Heart right ventricle (tissue), 16 donors: ENCODE measurements at regions not wholly inside any gene's neighbourhood (a gene's known extent, or its start where the extent isn't known, plus 50 kb on each side); places are given as distances from the start of the nearest gene placed in this dataset.

Experiments used
- ATAC-seq, 8 donors: fragments of 200-7000 bp; cut with Tn5 transposase; one replicate each; pipeline ENCODE4 v1.9.1; 2020; ENCODE audit warnings: mild to moderate bottlenecking in 8 of 8, moderate library complexity in 8 of 8, moderate number of reproducible peaks in 1 of 8
- DNase-seq, 2 donors: peaks; one replicate each; pipeline ENCODE4 v3.0.0-alpha.2; 2020
- H3K27ac ChIP-seq, 10 donors: fragments of 200-600 bp; sonication (generic) in 2 of 10; one replicate each; pipeline versions ENCODE4 v1.5.0 to v1.8.0; 2020 to 2022; ENCODE audit warnings: mild to moderate bottlenecking in 3 of 10
- H3K27me3 ChIP-seq, 7 donors: fragments of 200-600 bp; one replicate each; pipeline ENCODE4 v1.8.0; 2021 to 2022; ENCODE audit warnings: mild to moderate bottlenecking in 2 of 7
- H3K36me3 ChIP-seq, 9 donors: fragments of 200-600 bp; sonication (generic) in 1 of 9; one replicate each; pipeline versions ENCODE4 v1.5.0 to v1.8.0; 2020 to 2022; ENCODE audit warnings: mild to moderate bottlenecking in 2 of 9
- H3K4me1 ChIP-seq, 9 donors: fragments of 200-600 bp; sonication (generic) in 1 of 9; one replicate each; pipeline versions ENCODE4 v1.5.0 to v1.8.0; 2020 to 2022; ENCODE audit warnings: mild to moderate bottlenecking in 4 of 9
- H3K4me3 ChIP-seq, 10 donors: fragments of 200-600 bp; sonication (generic) in 2 of 10; one replicate each; pipeline versions ENCODE4 v1.5.0 to v1.8.0; 2020 to 2022; ENCODE audit warnings: mild to moderate bottlenecking in 7 of 10, moderate library complexity in 2 of 10
- H3K9me3 ChIP-seq, 11 donors: fragments of 200-600 bp in 10 of 11; sonication (generic) in 2 of 11; one replicate each; pipeline versions ENCODE4 v1.5.0 to v1.8.0; 2013 to 2022; ENCODE audit warnings: mild to moderate bottlenecking in 2 of 11, control low read depth in 1 of 11, moderate library complexity in 1 of 11
- CTCF ChIP-seq, 9 donors: fragments of 200-600 bp; sonication (generic) in 2 of 9; IDR thresholded peaks; one replicate each; pipeline versions ENCODE4 v1.5.0 to v1.8.0; 2021 to 2022; ENCODE audit warnings: antibody characterized with exemption in 9 of 9, mild to moderate bottlenecking in 5 of 9, moderate library complexity in 1 of 9
- WGBS, 2 donors: extraction: QIAGEN DNeasy Blood & Tissue Kit; methylation state at CpG; one replicate each; pipeline ENCODE4 v1.1.7; 2013; ENCODE audit warnings: inconsistent platforms in 1 of 2; 5-methylcytosine and 5-hydroxymethylcytosine counted together
- intact Hi-C, 10 donors: fragments of 100-400 bp; cut with DNase I; formaldehyde crosslinking; loops; one replicate each; pipeline versions ENCODE4 v1.11.1 to v1.14.2; 2022
- donor health status: Arrhythmogenic right ventricular cardiomyopathy.
- donor health status: ischemic (EF 13 %, LVEDD 7.1; RV severe dilation, severe dysfunction).
- donor health status: healthy with polysubstance abuse.
- donor health status: DM: no; HTN: yes; CAD: no.
- donor health status: DM: no; HTN: no; CAD: no.
- donor health status: ischemic (EF 25% LVEDD 6.9; RV normal size, moderate dysfunction).
- donor health status: ischemic (EF 25% LVEDD 5.7; RV mildly dilated, moderate dysfunction).
- donor health status: healthy.
- donor health status: DM: yes; HTN: yes; CAD: no.
- donor health status: Ischemic cardiomyopathy.
- donor health status: ischemic (EF 35%, LVEDD 5.7; RV mildly dilated, moderate dysfunction).
- donor health status: nonischemic (EF 11% LVEDD 7.7; RV severe dilation, severe dysfunction).
- donor health status: DM: yes; HTN: yes; CAD: no.
- donor health status: PGD.
- donor health status: ischemic (EF 29% LVEDD 5.4; RV normal size, mild dysfunction).
- donor health status: nonischemic (EF 23%, LVEDD 6.1; RV moderate dilation, normal function).

- intact Hi-C loops: no loop called here
- WGBS, 2 donors: 54 to 64% methylated on average over 4 of the region's 4 CpGs
- ATAC-seq: no peak
Measured at GRCh38 chr16:80197741-80198201, 343.0 kb upstream of the DYNLRB2 start.

DNA sequence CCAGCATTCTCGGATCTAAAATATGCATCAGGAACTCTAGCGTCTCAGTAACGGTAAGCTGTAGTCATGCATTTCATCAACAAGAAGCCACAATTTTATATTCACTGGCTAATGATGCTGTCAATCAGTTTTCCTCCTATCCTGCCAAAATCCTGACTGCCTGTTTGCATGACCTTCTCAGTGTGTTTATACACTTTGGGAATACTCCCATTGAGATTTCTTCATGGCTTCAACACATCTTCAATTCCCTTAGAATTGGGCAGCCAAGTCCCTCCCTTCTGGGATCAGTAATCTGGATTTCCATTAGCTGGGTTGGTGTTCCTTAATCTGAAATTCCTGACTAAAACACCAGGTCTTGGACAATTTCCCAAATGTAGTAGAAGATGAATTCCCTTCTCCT lies 348.9 kb upstream of the DYNLRB2 start:
- 72 to 76% methylated on average over 3 of the region's 3 CpGs for WGBS, 2 donors
- H3K36me3 ChIP-seq: no peaks in the 10 kb centered on the region
- no peaks in the 10 kb centered on the region for H3K9me3 ChIP-seq
- H3K4me1 ChIP-seq: no peaks in the 10 kb centered on the region
- no peak overlapping the region for H3K4me3 ChIP-seq
- H3K27ac ChIP-seq: no peak overlapping the region
- TF ChIP-seq CTCF (IDR thresholded peaks at IDR 0.05): no peak
- ATAC-seq (peak in 1 of 8 donors; percentile 16), DNase-seq (no peak)
- peaks cover 0 to 2% (median 0%) of the 10 kb centered on the region in 7 donors for H3K27me3 ChIP-seq
- intact Hi-C loops: no loop called here

More at GRCh38 chr16:80197741-80198201, 343.0 kb upstream of the DYNLRB2 start:
- Histone ChIP-seq H3K4me1 (no peaks in the 10 kb centered on the region), H3K27ac (no peak overlapping the region), H3K27me3 (peaks cover 0 to 9% (median 0%) of the 10 kb centered on the region in 7 donors), H3K9me3 (no peaks in the 10 kb centered on the region), H3K36me3 (no peaks in the 10 kb centered on the region), H3K4me3 (no peak overlapping the region)
- TF ChIP-seq CTCF (IDR thresholded peaks at IDR 0.05): no peak
- DNase-seq: no peak

- DNase-seq (no peak), ATAC-seq (no peak)
- Histone ChIP-seq H3K9me3 (no peaks in the 10 kb centered on the region), H3K27me3 (no peaks in the 10 kb centered on the region), H3K27ac (no peak overlapping the region), H3K4me1 (no peaks in the 10 kb centered on the region), H3K4me3 (no peak overlapping the region), H3K36me3 (no peaks in the 10 kb centered on the region)
- intact Hi-C loops: no loop called here
- no peak for TF ChIP-seq CTCF (IDR thresholded peaks at IDR 0.05)
- 65 to 67% methylated on average over 7 of the region's 7 CpGs for WGBS, 2 donors
Measured at GRCh38 chr16:80189476-80190175, 351.2 kb upstream of the DYNLRB2 start.

DNA sequence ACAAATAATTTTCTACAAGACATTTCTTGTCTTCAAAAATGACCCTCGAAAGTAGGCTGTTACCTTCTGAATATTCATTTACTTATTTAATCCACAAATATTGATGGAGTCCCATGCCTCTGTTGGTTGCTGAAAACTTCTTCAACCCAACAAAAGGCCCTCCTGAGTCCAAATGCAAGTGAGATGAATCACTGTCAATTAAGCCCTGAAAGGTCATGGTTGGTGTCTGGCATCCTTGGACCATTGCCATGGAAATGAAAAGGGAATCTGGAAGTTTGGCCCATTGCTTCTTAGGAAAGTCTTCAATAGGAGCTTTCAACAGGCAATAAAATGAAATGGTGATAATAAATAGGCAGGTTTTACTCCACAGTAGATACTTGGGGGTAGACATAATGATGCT lies 364.7 kb upstream of the DYNLRB2 start:
- peaks cover 0 to 3% (median 0%) of the 10 kb centered on the region in 7 donors for H3K27me3 ChIP-seq
- H3K9me3 ChIP-seq: no peaks in the 10 kb centered on the region
- ATAC-seq (no peak), DNase-seq (no peak)
- TF ChIP-seq CTCF (IDR thresholded peaks at IDR 0.05): no peak
- WGBS, 2 donors: 80 to 83% methylated on average over 1 of the region's 1 CpG
- H3K36me3 ChIP-seq: no peaks in the 10 kb centered on the region
- H3K4me1 ChIP-seq: no peaks in the 10 kb centered on the region
- intact Hi-C loops: loop anchor here in 1 of 10 donors (10.0 kb wide), 1 partner anchor 59 kb away; no protein-coding TSS in a partner anchor
- no peak overlapping the region for H3K4me3 ChIP-seq
- no peak overlapping the region for H3K27ac ChIP-seq
